ENCODE measurements at regions not wholly inside any gene's neighbourhood (a gene's known extent, or its start where the extent isn't known, plus 50 kb on each side); places are given as distances from the start of the nearest gene placed in this dataset.

DNA sequence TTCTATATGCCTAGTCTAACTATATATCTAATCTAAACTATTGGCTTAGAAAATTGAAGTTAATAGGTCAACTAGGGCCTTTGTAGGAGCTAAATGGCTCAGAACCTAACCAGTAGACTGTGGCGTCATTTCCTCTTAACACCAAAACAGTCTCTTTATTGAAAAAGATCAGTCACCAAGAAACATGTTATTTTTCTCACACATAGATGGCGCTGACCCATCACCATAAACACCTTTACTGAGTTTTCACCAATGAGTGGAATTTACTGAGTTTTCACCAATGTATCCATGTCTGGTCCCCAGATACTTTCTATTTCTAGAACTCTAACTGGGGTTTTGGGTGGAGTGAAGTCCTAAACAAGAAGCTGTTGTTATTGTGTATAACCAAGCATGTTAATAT lies 636.0 kb downstream of the BCKDHB start:
- TF ChIP-seq YY1 (IDR thresholded peaks at IDR 0.05; ENCODE audit: insufficient read depth, insufficient read length) (no peak), SUZ12 (IDR thresholded peaks at IDR 0.05; ENCODE audit: extremely low read depth, insufficient read depth, insufficient read length) (no peak), ZNF274 (IDR thresholded peaks at IDR 0.05; ENCODE audit: low read depth, low read length) (no peak)

Data from NT2/D1 (cell line).